AG10803 (cell line): ENCODE measurements at regions not wholly inside any gene's neighbourhood (a gene's known extent, or its start where the extent isn't known, plus 50 kb on each side); places are given as distances from the start of the nearest gene placed in this dataset.

Experiments used
- DNase-seq: peaks from one replicate; pipeline ENCODE4 v3.0.0; 2010; ENCODE audit warnings: low read depth
- H3K4me3 ChIP-seq: 2 replicates; pipeline ENCODE4 v1.5.1; 2011; ENCODE audit warnings: mild to moderate bottlenecking, low read length, control low read depth
- TF ChIP-seq, protein P1 (sequence below): conservative IDR thresholded peaks from 2 replicates; pipeline ENCODE4 v1.5.1; 2011; ENCODE audit warnings: mild to moderate bottlenecking, low read length, control low read depth, inconsistent platforms

DNA sequence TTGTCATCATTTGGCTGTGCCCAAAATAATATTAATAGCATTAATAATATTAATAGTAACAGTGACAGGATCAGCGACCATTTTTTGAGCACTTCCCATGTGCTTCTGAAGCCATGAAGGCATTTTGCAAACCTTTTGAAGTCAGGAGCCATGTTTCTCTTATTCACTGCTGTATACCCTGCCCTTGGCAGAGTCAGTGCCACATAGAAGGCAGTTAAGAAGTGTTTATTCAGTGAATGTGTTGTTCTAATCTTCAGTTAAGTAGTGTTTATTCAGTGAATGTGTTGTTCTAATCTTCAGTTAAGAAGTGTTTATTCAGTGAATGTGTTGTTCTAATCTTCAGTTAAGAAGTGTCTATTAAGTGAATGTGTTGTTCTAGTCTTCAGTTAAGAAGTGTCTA is 319.7 kb upstream of the NAV3 start:
- DNase-seq, result no peak
- no peak overlapping the region for H3K4me3 ChIP-seq
- TF ChIP-seq, protein P1, sequence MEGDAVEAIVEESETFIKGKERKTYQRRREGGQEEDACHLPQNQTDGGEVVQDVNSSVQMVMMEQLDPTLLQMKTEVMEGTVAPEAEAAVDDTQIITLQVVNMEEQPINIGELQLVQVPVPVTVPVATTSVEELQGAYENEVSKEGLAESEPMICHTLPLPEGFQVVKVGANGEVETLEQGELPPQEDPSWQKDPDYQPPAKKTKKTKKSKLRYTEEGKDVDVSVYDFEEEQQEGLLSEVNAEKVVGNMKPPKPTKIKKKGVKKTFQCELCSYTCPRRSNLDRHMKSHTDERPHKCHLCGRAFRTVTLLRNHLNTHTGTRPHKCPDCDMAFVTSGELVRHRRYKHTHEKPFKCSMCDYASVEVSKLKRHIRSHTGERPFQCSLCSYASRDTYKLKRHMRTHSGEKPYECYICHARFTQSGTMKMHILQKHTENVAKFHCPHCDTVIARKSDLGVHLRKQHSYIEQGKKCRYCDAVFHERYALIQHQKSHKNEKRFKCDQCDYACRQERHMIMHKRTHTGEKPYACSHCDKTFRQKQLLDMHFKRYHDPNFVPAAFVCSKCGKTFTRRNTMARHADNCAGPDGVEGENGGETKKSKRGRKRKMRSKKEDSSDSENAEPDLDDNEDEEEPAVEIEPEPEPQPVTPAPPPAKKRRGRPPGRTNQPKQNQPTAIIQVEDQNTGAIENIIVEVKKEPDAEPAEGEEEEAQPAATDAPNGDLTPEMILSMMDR, result no peak

DNA sequence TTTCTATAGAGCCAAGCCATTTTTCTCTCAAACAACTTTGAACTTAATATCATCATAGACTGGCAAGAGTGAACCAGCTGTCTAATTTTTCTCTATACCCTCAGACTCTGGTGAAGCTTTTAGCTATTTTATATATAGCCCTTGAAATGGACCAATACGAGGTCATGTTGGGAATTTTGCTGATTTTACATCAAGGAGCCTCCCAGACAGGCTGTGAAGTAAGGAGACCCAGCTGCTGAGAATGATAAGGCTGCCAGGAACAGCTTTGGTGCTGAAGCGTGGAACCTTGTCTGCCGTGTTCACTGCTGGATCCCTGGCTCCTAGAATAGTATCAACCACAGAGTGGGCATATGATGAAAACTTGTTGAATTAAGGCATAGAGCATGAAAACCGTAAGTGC is 326.2 kb upstream of the NAV3 start:
- no peak overlapping the region for H3K4me3 ChIP-seq
- TF ChIP-seq, protein P1, result no peak
- DNase-seq, result no peak

DNA sequence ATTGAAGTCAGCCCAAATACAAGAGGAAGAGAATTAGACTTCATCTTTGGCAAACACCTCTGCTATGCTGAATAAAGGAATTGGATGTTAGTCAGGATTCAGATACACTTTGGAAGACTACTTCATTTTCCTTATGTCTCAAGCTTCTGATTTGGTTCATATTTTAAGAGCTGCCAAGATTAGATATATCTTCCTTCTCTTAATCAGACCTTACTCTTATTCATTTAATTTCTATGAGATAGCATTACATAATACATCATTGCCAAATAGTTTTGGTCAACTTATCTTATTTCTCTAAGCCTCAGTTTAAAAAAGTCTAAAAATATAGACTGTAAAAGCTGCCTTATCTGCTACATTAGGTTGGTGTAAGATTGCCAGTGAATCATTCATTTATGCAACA is 330.6 kb upstream of the NAV3 start:
- no peak for DNase-seq
- TF ChIP-seq, protein P1, result no peak
- H3K4me3 ChIP-seq, result no peak overlapping the region

DNA sequence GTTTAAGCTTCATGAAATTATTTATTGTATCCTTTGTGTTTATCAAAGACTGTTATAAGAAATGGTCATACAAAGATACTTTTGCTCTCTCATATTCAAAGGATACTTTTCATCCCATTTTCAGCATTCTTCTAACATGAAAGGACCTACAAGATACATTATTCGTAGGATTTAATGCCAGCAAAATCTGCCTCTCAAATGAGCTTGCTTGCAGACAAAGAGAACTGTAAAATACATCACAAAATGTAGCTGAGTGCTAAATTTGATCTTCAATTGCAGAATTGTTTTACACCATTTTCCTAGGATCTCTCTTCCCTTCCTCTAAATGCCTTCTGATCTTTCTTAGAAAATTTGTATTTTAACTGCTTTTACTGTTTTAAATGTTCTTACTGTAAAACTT is 333.0 kb upstream of the NAV3 start:
- TF ChIP-seq, protein P1, result no peak
- no peak overlapping the region for H3K4me3 ChIP-seq
- no peak for DNase-seq

DNA sequence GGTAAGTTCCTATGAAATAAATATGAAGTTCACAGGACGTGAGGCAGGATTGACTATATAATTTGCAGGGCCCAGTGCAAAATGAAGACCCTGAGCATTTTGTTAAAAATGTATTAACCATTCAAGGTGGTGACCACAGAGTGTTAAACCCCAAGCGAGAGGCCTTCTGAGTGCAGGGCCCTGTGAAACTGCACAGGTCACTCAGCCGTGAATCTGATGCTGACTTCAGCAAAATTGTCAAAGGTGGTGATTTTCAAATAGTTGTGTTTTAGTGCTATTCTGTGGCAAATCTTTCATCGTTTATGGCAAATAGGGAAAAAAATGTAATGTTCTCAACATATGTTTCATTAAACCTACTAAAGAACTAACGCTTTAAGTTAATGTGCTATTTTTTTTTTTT is 334.0 kb upstream of the NAV3 start:
- DNase-seq, result no peak
- no peak overlapping the region for H3K4me3 ChIP-seq
- TF ChIP-seq, protein P1, result no peak

DNA sequence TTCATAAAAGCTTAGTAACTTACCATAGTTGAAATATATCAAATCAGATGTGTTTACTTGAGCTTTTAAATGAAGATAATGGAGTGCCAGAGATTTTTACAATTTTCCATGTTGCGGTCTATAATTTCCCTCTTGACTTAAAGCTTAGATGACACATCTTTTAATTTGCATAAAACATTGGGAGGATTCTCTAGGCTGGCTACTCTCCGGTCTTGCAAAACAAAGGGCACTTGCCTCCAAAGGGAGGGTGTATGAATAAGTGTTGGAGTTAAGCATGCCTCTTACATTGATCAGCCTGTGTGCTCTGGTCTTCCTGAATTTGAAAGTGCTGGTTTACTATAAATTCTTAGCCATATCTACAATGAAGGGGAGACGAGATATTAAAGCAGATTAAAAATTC is 336.4 kb upstream of the NAV3 start:
- peak; percentile 24 for DNase-seq
- H3K4me3 ChIP-seq, result no peak overlapping the region
- TF ChIP-seq, protein P1, result no peak

DNA sequence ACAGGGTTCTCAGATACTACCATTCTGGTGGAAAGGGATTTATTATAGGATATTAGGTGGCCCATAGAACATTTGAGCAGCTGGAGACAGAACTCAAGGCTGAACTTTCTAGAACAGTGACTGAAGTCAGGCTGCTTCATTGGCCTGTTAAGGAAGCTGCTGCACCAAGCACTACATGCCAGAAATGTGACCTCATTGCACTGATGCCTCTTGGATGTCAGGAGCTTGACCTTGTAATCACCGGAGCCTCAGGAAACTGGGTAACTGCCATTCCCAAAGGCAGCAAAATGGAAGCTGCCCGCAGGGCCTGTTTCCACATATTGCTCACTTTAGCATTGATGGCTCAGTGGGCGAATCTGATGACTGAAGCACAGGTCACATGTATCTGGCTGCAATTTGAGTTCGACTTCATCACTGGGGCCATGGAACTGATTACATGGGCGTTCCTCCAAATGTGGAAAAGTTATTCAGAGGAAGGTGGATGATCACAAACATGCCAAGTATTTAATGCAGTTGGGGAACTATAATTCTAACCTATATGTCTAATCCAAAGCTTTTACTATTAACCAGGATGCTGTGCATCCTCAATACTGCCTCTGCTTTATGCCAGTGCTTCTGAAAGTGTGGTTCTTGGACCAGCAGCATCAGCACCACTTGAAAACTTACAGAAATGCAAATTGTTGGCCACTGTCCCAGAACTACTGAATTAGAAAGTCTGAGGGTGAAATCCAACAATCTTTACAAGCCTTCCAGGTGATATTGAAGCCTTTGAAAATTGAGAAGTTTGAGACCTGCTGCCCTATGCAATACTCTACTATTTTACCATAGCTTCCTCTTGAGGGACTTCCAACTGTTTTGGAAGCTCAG is 337.2 kb upstream of the NAV3 start:
- TF ChIP-seq, protein P1, result no peak
- peak; percentile 19 for DNase-seq
- H3K4me3 ChIP-seq, result no peak overlapping the region
